HAP-1 (cell line): ENCODE measurements at regions not wholly inside any gene's neighbourhood (a gene's known extent, or its start where the extent isn't known, plus 50 kb on each side); places are given as distances from the start of the nearest gene placed in this dataset.

Experiments used
- DNase-seq, 2 experiments: peaks; one replicate each; pipeline ENCODE4 v3.0.0-alpha.2; 2016 to 2020; ENCODE audit warnings: low spot score in 2 of 2
- H3K27me3 ChIP-seq: fragments of 250-450 bp; sonication (Bioruptor Pico); 2 replicates; pipeline ENCODE4 v1.5.1; 2020; ENCODE audit warnings: low read depth, mild to moderate bottlenecking, moderate library complexity
- H3K36me3 ChIP-seq: fragments of 250-450 bp; sonication (Bioruptor Pico); replicated peaks from 2 replicates; pipeline ENCODE4 v1.5.1; 2020; ENCODE audit warnings: mild to moderate bottlenecking
- H3K4me1 ChIP-seq: fragments of 250-450 bp; sonication (Bioruptor Pico); 2 replicates; pipeline ENCODE4 v1.5.1; 2020; ENCODE audit warnings: mild to moderate bottlenecking
- H3K4me3 ChIP-seq: fragments of 250-450 bp; sonication (Bioruptor Pico); 2 replicates; pipeline ENCODE4 v1.5.1; 2020; ENCODE audit warnings: mild to moderate bottlenecking, moderate library complexity
- H3K9me3 ChIP-seq: fragments of 250-450 bp; sonication (Bioruptor Pico); 2 replicates; pipeline ENCODE4 v1.5.1; 2020; ENCODE audit warnings: mild to moderate bottlenecking, moderate library complexity
- in situ Hi-C: fragments of 300-500 bp; cut with MboI; formaldehyde crosslinking; loops from 3 replicates; pipeline ENCODE4 v1.14.3; 2020; ENCODE audit warnings: low sequenced_read_pairs, inconsistent platforms, mixed read lengths

GRCh38 chrX:572538-573124 lies 58.0 kb upstream of the SHOX start:
- in situ Hi-C loops: no loop called here
- no peak overlapping the region for H3K4me3 ChIP-seq
- H3K9me3 ChIP-seq: no peaks in the 10 kb centered on the region
- no peaks in the 10 kb centered on the region for H3K36me3 ChIP-seq
- DNase-seq: peak in 1 of 2 experiments; percentile 24
- no peaks in the 10 kb centered on the region for H3K4me1 ChIP-seq
- no peaks in the 10 kb centered on the region for H3K27me3 ChIP-seq

GRCh38 chrX:574251-574650 lies 56.3 kb upstream of the SHOX start:
- Histone ChIP-seq H3K4me1 (no peaks in the 10 kb centered on the region), H3K4me3 (no peak overlapping the region), H3K27me3 (no peaks in the 10 kb centered on the region), H3K9me3 (no peaks in the 10 kb centered on the region), H3K36me3 (no peaks in the 10 kb centered on the region)
- no peak for DNase-seq
- in situ Hi-C loops: no loop called here

GRCh38 chrX:574830-575229 lies 55.8 kb upstream of the SHOX start:
- no peak for DNase-seq
- Histone ChIP-seq H3K27me3 (no peaks in the 10 kb centered on the region), H3K9me3 (no peaks in the 10 kb centered on the region), H3K36me3 (no peaks in the 10 kb centered on the region), H3K4me1 (no peaks in the 10 kb centered on the region), H3K4me3 (no peak overlapping the region)
- in situ Hi-C loops: no loop called here

- in situ Hi-C loops: no loop called here
Observed at GRCh38 chrX:576904-577560, 53.6 kb upstream of the SHOX start.

GRCh38 chrX:578531-578930 lies 52.1 kb upstream of the SHOX start:
- no peaks in the 10 kb centered on the region for H3K27me3 ChIP-seq
- H3K9me3 ChIP-seq: no peaks in the 10 kb centered on the region
- in situ Hi-C loops: no loop called here
- H3K36me3 ChIP-seq: no peaks in the 10 kb centered on the region
- DNase-seq: no peak
- no peaks in the 10 kb centered on the region for H3K4me1 ChIP-seq
- no peak overlapping the region for H3K4me3 ChIP-seq

More at GRCh38 chrX:576904-577560, 53.6 kb upstream of the SHOX start:
- DNase-seq: no peak
- no peaks in the 10 kb centered on the region for H3K27me3 ChIP-seq
- no peaks in the 10 kb centered on the region for H3K9me3 ChIP-seq
- no peak overlapping the region for H3K4me3 ChIP-seq
- no peaks in the 10 kb centered on the region for H3K36me3 ChIP-seq
- no peaks in the 10 kb centered on the region for H3K4me1 ChIP-seq

DNA sequence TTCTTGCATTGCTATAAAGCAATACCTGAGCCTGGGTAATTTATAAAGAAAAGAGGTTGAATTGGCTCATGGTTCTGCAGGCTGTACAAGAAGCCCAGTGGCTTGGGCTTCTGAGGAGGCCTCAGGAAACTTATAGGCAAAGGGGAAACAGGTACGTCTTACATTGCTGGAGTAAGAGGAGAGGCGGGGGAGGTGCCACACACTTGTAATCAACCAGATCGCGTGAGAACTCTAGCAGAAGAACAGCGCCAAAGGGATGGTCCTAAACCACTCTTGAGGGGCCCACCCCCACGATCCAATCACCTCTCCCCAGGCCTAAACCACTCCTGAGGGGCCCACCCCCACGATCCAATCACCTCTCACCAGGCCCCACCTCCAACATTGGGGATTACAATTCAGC lies 50.6 kb upstream of the SHOX start:
- Histone ChIP-seq H3K4me1 (no peaks in the 10 kb centered on the region), H3K4me3 (no peak overlapping the region), H3K27me3 (no peaks in the 10 kb centered on the region), H3K9me3 (no peaks in the 10 kb centered on the region), H3K36me3 (no peaks in the 10 kb centered on the region)
- in situ Hi-C loops: no loop called here
- no peak for DNase-seq
